HEK293 (cell line): ENCODE measurements at regions not wholly inside any gene's neighbourhood (a gene's known extent, or its start where the extent isn't known, plus 50 kb on each side); places are given as distances from the start of the nearest gene placed in this dataset.
A peak's percentile ranks its signal among the peaks of the same experiment; 100 is the strongest.

ENCODE experiments used
- CTCF ChIA-PET: fragments of 350-600 bp; formaldehyde crosslinking; extraction: SDS; loops from one replicate; lab custom pipeline; 2021; ENCODE audit warnings: antibody characterized with exemption; lab: Yijun Ruan, JAX
- POLR2A ChIA-PET: fragments of 300-600 bp; formaldehyde crosslinking; extraction: SDS; loops from one replicate; lab custom pipeline; 2020; ENCODE audit warnings: antibody characterized with exemption, inconsistent platforms; lab: Yijun Ruan, JAX
- H3K27ac ChIP-seq: fragments of 200-500 bp; sonication (Bioruptor generic); 2 replicates; pipeline ENCODE4 v1.5.1; 2014; ENCODE audit warnings: low read depth, low read length, control low read depth, inconsistent platforms; ENCODE audit errors: extremely low read depth
- H3K36me3 ChIP-seq, 2 experiments: fragments of 200-500 bp in 1 of 2; sonication (Bioruptor generic) in 1 of 2; 1 replicate in 1 of 2; 2 replicates in 1 of 2; pipeline ENCODE4 v1.5.1; 2014 to 2017; ENCODE audit warnings: inconsistent platforms in 2 of 2, low read length in 2 of 2; ENCODE audit not compliant: control insufficient read depth in 2 of 2, insufficient read depth in 1 of 2
- H3K4me1 ChIP-seq: fragments of 200-500 bp; sonication (Bioruptor generic); 2 replicates; pipeline ENCODE4 v1.5.1; 2014; ENCODE audit warnings: mild to moderate bottlenecking, low read length, inconsistent platforms; ENCODE audit not compliant: control insufficient read depth, insufficient read depth
- H3K4me3 ChIP-seq: 2 replicates; pipeline ENCODE4 v1.5.1; 2011; ENCODE audit warnings: low read depth, mild to moderate bottlenecking, control low read depth, low read length, moderate library complexity
- H3K9me3 ChIP-seq: fragments of 200-500 bp; sonication (Bioruptor generic); 2 replicates; pipeline ENCODE4 v1.5.1; 2014; ENCODE audit warnings: low read depth, low read length, inconsistent platforms; ENCODE audit not compliant: control insufficient read depth, insufficient read depth
- BCL11B ChIP-seq: fragments of 450-650 bp; formaldehyde crosslinking; IDR thresholded peaks from 2 replicates; pipeline ENCODE4 v1.5.1; 2016; ENCODE audit warnings: low read depth, missing biosample characterization, missing genetic modification characterization
- GLIS1 ChIP-seq: fragments of 450-650 bp; formaldehyde crosslinking; IDR thresholded peaks from 2 replicates; pipeline ENCODE4 v1.5.1; 2016; ENCODE audit warnings: missing biosample characterization, missing genetic modification characterization
- KLF8 ChIP-seq: fragments of 450-650 bp; formaldehyde crosslinking; IDR thresholded peaks from 2 replicates; pipeline ENCODE4 v1.5.1; 2016; ENCODE audit warnings: missing biosample characterization, missing genetic modification characterization
- PRDM1 ChIP-seq: fragments of 450-650 bp; formaldehyde crosslinking; IDR thresholded peaks from 2 replicates; pipeline ENCODE4; 2016; ENCODE audit warnings: missing biosample characterization, missing genetic modification characterization
- ZBTB11 ChIP-seq: fragments of 450-650 bp; formaldehyde crosslinking; conservative IDR thresholded peaks from 2 replicates; pipeline ENCODE4 v1.5.1; 2016; ENCODE audit warnings: low read depth, missing biosample characterization, missing genetic modification characterization
- ZEB2 ChIP-seq: fragments of 450-650 bp; formaldehyde crosslinking; IDR thresholded peaks from 2 replicates; pipeline ENCODE4 v1.5.1; 2016; ENCODE audit warnings: missing biosample characterization, missing genetic modification characterization
- ZFHX2 ChIP-seq: fragments of 450-650 bp; formaldehyde crosslinking; conservative IDR thresholded peaks from 2 replicates; pipeline ENCODE4 v1.5.1; 2016; ENCODE audit warnings: missing biosample characterization, missing genetic modification characterization
- ZIC2 ChIP-seq: fragments of 450-650 bp; formaldehyde crosslinking; IDR thresholded peaks from 2 replicates; pipeline ENCODE4 v1.5.1; 2016; ENCODE audit warnings: missing biosample characterization, missing genetic modification characterization
- ZNF132 ChIP-seq: fragments of 450-650 bp; formaldehyde crosslinking; IDR thresholded peaks from 2 replicates; pipeline ENCODE4 v1.5.1; 2017; ENCODE audit warnings: missing biosample characterization, missing genetic modification characterization, borderline replicate concordance
- ZNF214 ChIP-seq: fragments of 450-650 bp; formaldehyde crosslinking; IDR thresholded peaks from 2 replicates; pipeline ENCODE4 v1.5.1; 2017; ENCODE audit warnings: missing biosample characterization, mild to moderate bottlenecking, missing genetic modification characterization, borderline replicate concordance
- ZNF366 ChIP-seq: fragments of 450-650 bp; formaldehyde crosslinking; conservative IDR thresholded peaks from 2 replicates; pipeline ENCODE4 v1.5.1; 2016; ENCODE audit warnings: missing biosample characterization, missing genetic modification characterization
- ZNF473 ChIP-seq: fragments of 450-650 bp; formaldehyde crosslinking; IDR thresholded peaks from 2 replicates; pipeline ENCODE4 v1.5.1; 2017; ENCODE audit warnings: missing biosample characterization, missing genetic modification characterization
- ZNF600 ChIP-seq: fragments of 450-650 bp; formaldehyde crosslinking; IDR thresholded peaks from 2 replicates; pipeline ENCODE4 v1.5.1; 2016; ENCODE audit warnings: missing biosample characterization, missing genetic modification characterization
- ZNF660 ChIP-seq: fragments of 450-650 bp; IDR thresholded peaks from 2 replicates; pipeline ENCODE4 v1.5.1; 2018; ENCODE audit warnings: missing biosample characterization, mild to moderate bottlenecking, missing genetic modification characterization
- ZNF664 ChIP-seq: fragments of 450-650 bp; formaldehyde crosslinking; IDR thresholded peaks from 2 replicates; pipeline ENCODE4 v1.5.1; 2016; ENCODE audit warnings: missing biosample characterization, missing genetic modification characterization
- ZNF76 ChIP-seq: fragments of 450-650 bp; formaldehyde crosslinking; IDR thresholded peaks from 2 replicates; pipeline ENCODE4; 2016; ENCODE audit warnings: low read depth, missing biosample characterization, missing genetic modification characterization, borderline replicate concordance
- ZNF837 ChIP-seq: fragments of 450-650 bp; formaldehyde crosslinking; IDR thresholded peaks from 2 replicates; pipeline ENCODE4 v1.5.1; 2016; ENCODE audit warnings: missing biosample characterization, missing genetic modification characterization
- TF ChIP-seq, protein P1 (sequence below): fragments of 450-650 bp; formaldehyde crosslinking; IDR thresholded peaks from 2 replicates; pipeline ENCODE4 v1.5.1; 2017; ENCODE audit warnings: missing biosample characterization, mild to moderate bottlenecking, missing genetic modification characterization, moderate library complexity
- TF ChIP-seq, protein P2 (sequence below): fragments of 450-650 bp; formaldehyde crosslinking; IDR thresholded peaks from 2 replicates; pipeline ENCODE4 v1.5.1; 2016; ENCODE audit warnings: missing biosample characterization, missing genetic modification characterization

- TF ChIP-seq, protein P1, sequence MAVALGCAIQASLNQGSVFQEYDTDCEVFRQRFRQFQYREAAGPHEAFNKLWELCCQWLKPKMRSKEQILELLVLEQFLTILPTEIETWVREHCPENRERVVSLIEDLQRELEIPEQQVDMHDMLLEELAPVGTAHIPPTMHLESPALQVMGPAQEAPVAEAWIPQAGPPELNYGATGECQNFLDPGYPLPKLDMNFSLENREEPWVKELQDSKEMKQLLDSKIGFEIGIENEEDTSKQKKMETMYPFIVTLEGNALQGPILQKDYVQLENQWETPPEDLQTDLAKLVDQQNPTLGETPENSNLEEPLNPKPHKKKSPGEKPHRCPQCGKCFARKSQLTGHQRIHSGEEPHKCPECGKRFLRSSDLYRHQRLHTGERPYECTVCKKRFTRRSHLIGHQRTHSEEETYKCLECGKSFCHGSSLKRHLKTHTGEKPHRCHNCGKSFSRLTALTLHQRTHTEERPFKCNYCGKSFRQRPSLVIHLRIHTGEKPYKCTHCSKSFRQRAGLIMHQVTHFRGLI: no peak
- TF ChIP-seq ZFHX2 (tag by site-specific recombination): no peak
- no peak for TF ChIP-seq ZNF660 (tag by site-specific recombination)
- TF ChIP-seq ZNF132 (tag by site-specific recombination): no peak
- TF ChIP-seq ZNF837 (tag by site-specific recombination): no peak
- TF ChIP-seq KLF8: no peak
- no peak for TF ChIP-seq BCL11B
Observed at GRCh38 chr3:56876916-56877315, 75.2 kb upstream of the ARHGEF3 start (continued).

GRCh38 chr3:56874269-56874668 lies 72.5 kb upstream of the ARHGEF3 start:
- H3K9me3 ChIP-seq: no peaks in the 10 kb centered on the region
- H3K27ac ChIP-seq: no peak overlapping the region
- H3K36me3 ChIP-seq: no peaks in the 10 kb centered on the region
- TF ChIP-seq GLIS1 (tag by site-specific recombination) (peak; percentile 71), ZNF366 (tag by site-specific recombination) (no peak), ZBTB11 (tag by site-specific recombination) (no peak), ZIC2 (tag by site-specific recombination) (peak; percentile 50; the same call in 1 of the 2 replicates), ZNF664 (tag by site-specific recombination) (no peak)
- H3K4me3 ChIP-seq: no peak overlapping the region
- ChIA-PET CTCF (no interaction called here), POLR2A (no interaction called here)
- peaks cover 5% of the 10 kb centered on the region; the same call in 1 of the 2 replicates for H3K4me1 ChIP-seq

DNA sequence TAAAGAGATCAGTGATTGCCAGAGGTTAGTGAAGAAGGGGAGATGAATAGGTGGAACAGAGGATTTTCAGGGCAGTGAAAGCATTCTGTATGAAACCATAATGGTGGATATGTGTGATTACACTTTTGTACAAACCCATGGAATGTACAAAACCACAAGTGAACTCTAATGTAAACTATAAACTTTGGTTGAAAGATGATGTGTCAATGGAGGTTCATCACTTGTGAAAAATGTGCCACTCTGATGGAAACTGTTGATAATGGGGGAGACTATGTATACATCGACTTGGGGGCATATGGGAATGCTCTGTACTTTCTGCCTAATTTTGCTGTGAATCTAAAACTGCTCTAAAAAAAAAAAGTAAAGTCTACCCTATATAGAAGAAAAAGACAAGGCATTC lies 68.7 kb upstream of the ARHGEF3 start:
- no peaks in the 10 kb centered on the region for H3K9me3 ChIP-seq
- CTCF ChIA-PET: interaction anchor here (0.5 to 0.6 kb wide), 2 partner anchors 67 to 119 kb away, joined by 3 to 4 read pairs; no protein-coding TSS in a partner anchor
- no peak for TF ChIP-seq ZNF214 (tag by site-specific recombination)
- peak; percentile 7; the same call in 1 of the 2 replicates for TF ChIP-seq PRDM1 (tag by site-specific recombination)
- 0 out of 2 replicates have a peak, but pooled peaks have one; percentile 27 for TF ChIP-seq ZEB2 (tag by site-specific recombination)
- TF ChIP-seq, all 188 proteins: peak for 2
- POLR2A ChIA-PET: no interaction called here
- H3K36me3 ChIP-seq: no peaks in the 10 kb centered on the region
- H3K4me3 ChIP-seq: no peak overlapping the region
- peaks cover 5% of the 10 kb centered on the region; the same call in 1 of the 2 replicates for H3K4me1 ChIP-seq
- H3K27ac ChIP-seq: no peak overlapping the region

DNA sequence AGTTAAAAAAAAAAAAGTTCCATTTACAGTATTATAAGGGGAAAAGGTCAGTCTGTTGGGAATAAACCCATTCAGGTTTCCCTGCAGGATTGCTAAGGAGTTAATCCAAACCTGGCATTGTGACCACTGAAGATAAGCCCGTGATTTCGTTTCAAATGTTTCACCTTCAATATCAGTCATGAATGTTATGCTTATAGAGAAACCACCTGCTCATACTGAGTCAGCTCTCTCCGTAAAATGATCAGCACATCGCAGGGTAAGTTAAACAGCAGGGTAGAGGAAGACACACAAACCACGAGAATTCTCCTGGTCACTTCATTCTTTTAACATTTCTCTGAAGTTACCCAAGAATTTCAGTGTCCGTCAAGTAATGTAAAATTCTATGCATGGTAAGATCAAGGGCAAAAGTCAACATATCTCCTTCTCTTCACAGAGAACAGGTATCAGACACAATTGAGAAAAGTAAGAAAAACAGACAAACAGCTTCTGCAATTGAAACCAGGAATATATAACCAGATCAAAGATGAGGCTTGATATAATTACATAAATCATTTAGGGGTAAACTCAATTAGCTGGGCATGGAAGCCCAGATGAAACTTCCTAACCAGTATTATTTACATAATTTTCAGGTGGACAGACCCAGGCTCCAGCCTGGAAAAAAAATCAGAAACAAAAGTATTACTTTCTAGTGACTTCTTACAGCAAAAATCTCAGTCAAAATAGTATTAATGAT lies 67.6 kb upstream of the ARHGEF3 start:
- POLR2A ChIA-PET: no interaction called here
- CTCF ChIA-PET: interaction anchor here (0.8 kb wide), 1 partner anchor 10 kb away, joined by 3 read pairs; no protein-coding TSS in a partner anchor
- Histone ChIP-seq H3K4me1 (peaks cover 5% of the 10 kb centered on the region; the same call in 1 of the 2 replicates), H3K27ac (no peak overlapping the region), H3K9me3 (no peaks in the 10 kb centered on the region), H3K36me3 (no peaks in the 10 kb centered on the region), H3K4me3 (no peak overlapping the region)
- TF ChIP-seq ZNF473 (tag by site-specific recombination) (no peak), ZNF600 (tag by site-specific recombination) (0 out of 2 replicates have a peak, but pooled peaks have one; percentile 35), ZNF76 (tag by site-specific recombination) (no peak)
- TF ChIP-seq, protein P2, sequence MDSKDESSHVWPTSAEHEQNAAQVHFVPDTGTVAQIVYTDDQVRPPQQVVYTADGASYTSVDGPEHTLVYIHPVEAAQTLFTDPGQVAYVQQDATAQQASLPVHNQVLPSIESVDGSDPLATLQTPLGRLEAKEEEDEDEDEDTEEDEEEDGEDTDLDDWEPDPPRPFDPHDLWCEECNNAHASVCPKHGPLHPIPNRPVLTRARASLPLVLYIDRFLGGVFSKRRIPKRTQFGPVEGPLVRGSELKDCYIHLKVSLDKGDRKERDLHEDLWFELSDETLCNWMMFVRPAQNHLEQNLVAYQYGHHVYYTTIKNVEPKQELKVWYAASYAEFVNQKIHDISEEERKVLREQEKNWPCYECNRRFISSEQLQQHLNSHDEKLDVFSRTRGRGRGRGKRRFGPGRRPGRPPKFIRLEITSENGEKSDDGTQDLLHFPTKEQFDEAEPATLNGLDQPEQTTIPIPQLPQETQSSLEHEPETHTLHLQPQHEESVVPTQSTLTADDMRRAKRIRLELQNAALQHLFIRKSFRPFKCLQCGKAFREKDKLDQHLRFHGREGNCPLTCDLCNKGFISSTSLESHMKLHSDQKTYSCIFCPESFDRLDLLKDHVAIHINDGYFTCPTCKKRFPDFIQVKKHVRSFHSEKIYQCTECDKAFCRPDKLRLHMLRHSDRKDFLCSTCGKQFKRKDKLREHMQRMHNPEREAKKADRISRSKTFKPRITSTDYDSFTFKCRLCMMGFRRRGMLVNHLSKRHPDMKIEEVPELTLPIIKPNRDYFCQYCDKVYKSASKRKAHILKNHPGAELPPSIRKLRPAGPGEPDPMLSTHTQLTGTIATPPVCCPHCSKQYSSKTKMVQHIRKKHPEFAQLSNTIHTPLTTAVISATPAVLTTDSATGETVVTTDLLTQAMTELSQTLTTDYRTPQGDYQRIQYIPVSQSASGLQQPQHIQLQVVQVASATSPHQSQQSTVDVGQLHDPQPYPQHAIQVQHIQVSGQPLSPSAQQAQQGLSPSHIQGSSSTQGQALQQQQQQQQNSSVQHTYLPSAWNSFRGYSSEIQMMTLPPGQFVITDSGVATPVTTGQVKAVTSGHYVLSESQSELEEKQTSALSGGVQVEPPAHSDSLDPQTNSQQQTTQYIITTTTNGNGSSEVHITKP (tag by site-specific recombination): 0 out of 2 replicates have a peak, but pooled peaks have one; percentile 23
